ENCODE measurements at regions not wholly inside any gene's neighbourhood (a gene's known extent, or its start where the extent isn't known, plus 50 kb on each side); places are given as distances from the start of the nearest gene placed in this dataset.

DNA sequence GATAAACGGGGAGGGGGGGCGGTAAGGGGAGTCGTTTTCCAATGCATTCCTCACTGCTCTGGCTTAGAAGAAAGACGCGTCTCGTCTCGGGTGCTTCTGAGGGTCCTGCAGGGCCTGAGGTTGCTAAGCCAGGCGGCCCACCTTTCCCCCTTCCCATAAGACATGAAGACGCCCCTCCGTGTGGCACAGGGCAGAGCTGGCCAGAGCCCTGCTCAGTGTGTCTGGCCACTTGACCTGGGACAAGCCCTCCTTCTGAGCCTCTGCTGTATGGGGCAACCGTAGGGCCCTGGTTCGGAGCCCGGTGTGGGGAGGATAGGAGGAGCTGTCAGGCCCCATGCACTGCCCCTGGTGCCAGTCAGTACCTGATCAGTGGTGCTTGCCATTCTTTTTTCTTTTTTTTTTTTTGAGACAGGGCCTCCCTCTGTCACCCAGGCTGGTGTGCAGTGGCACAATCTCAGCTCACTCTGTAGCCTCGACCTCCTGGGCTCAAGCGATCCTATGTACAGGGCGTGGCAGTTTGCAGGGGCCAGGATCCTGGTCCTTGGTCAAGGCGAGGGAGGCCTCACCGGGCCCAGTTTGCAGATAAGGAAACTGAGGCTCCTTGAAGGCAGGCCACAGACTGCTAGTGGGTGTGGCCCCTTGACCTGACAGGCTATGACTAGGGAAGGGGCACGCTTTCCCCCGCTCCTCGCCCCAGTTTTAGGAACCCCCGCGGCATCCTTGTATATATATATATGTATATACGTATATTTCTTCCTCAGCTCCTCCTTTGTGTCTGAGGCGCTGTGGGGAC is 172.3 kb upstream of the IER5L start:
- ATAC-seq, result no peak
- Histone ChIP-seq H3K4me3 (ENCODE audit: low read length) (no peak overlapping the region), H3K27me3 (ENCODE audit: control insufficient read depth, insufficient read depth) (no peaks in the 10 kb centered on the region), H3K4me1 (ENCODE audit: control insufficient read depth, insufficient read depth, low read length) (peaks cover 2% of the 10 kb centered on the region), H3K9me3 (ENCODE audit: control insufficient read depth, low read length) (no peaks in the 10 kb centered on the region), H3K27ac (ENCODE audit: low read length) (no peak overlapping the region)
- intact Hi-C loops (cut with DNase I), result loop anchor here in 1 of 4 donors (10.0 kb wide), 1 partner anchor 254 kb away; no protein-coding TSS in a partner anchor
- peak in 1 of 3 donors; percentile 51 for DNase-seq
- 84% methylated on average over 25 of the region's 25 CpGs for WGBS

DNA sequence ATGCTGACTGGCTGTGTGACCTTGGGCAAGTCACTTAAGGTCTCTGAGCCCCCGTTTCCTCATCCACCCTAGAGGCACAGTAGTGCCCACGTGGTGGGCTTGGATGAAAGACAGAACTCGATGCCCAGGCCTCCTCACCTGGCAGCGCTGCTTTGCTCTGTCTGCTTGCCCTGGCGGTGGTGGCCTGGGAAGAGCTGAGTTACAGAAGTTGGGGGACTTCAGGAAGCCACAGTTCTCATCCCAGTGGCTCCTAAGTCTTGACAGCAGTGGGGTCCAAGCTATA is 171.5 kb upstream of the IER5L start:
- Histone ChIP-seq H3K27me3 (ENCODE audit: control insufficient read depth, insufficient read depth) (no peaks in the 10 kb centered on the region), H3K9me3 (ENCODE audit: control insufficient read depth, low read length) (no peaks in the 10 kb centered on the region), H3K27ac (ENCODE audit: low read length) (no peak overlapping the region), H3K4me3 (ENCODE audit: low read length) (no peak overlapping the region), H3K4me1 (ENCODE audit: control insufficient read depth, insufficient read depth, low read length) (peaks cover 2% of the 10 kb centered on the region)
- DNase-seq (peak in 1 of 3 donors; percentile 29), ATAC-seq (no peak)
- 93% methylated on average over 5 of the region's 5 CpGs for WGBS
- intact Hi-C loops (cut with DNase I), result no loop called here

DNA sequence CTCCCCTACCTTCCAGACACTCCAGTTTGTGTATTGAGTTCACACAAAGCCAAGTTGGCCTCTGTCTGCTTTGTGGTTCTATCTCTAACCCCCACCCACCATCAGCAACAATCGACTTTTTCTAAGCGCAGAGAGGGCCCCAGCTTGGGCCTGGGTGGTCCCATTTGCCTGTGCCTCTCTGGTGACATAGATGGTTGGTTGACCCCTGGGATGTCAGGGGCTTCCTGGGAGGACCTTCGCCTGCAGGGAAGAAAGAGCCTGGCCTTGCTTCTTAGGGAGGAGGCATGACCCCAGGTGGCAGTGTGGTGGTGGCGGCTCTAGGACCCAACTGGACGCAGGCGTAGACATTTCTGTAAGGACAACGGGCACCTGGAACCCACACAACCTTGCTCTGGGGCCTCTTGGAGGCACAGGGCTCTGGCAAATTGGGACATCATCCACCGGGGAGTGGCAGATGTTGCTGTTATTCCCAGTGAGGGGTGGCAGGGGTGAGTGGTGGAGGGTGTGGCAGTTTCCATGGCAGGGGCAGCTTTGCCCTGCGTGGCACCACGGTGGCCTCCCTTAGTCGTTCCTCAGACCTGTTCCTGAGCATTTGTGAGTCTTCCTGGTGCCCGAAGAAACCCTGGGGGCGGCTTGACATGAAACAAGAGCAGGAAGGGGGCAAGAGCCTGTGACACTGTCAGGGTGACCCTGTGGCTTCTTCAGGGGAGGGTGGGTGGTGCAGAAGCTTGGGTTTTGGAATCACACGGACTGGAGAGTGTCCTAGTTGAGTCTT is 171.0 kb upstream of the IER5L start:
- DNase-seq (peak in 1 of 3 donors; percentile 42), ATAC-seq (no peak)
- Histone ChIP-seq H3K4me1 (ENCODE audit: control insufficient read depth, insufficient read depth, low read length) (peaks cover 2% of the 10 kb centered on the region), H3K27ac (ENCODE audit: low read length) (no peak overlapping the region), H3K4me3 (ENCODE audit: low read length) (no peak overlapping the region), H3K9me3 (ENCODE audit: control insufficient read depth, low read length) (no peaks in the 10 kb centered on the region), H3K27me3 (ENCODE audit: control insufficient read depth, insufficient read depth) (no peaks in the 10 kb centered on the region)
- intact Hi-C loops (cut with DNase I), result no loop called here
- WGBS, result 85% methylated on average over 14 of the region's 14 CpGs

DNA sequence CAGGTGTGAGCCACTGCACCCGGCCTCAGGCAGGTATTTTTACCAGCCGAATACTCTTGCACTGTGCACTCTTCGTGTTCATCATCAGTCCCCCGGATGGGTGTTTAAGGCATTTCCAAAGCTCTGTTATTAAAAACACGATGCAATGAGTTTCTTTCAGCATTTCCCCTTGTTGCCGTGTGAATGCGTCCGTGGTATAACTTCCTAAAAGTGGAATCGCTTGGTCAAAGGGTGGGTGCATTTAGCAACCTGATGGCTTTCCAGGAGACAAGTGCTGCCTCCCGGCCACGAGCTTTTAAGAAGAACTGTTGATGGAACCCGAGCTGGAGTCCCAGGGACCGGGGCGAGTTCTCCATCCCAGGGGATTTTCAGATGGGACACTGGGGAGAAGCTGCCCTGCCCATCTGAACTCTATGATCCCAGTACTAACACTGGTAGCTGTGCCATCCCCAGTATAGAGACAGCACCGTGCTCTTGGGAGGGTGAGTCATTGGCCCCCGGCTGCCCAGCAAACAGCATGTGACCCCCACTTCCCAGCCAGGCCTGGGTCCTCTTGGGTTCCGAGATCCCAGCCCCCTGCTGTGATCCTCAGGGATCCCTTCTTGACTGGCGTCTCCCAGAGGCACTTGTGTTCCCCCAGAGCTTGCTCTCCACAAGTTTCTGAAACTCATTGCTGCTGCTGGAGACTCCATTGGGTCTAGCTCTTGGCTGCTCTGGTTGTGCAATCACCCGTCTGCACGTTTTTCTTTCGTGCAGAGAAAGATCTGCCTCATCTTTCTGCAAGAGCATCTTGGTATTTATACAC is 169.5 kb upstream of the IER5L start:
- H3K4me3 ChIP-seq (ENCODE audit: low read length), result no peak overlapping the region
- H3K4me1 ChIP-seq (ENCODE audit: control insufficient read depth, insufficient read depth, low read length), result no peaks in the 10 kb centered on the region
- no peak for ATAC-seq
- H3K27me3 ChIP-seq (ENCODE audit: control insufficient read depth, insufficient read depth), result no peaks in the 10 kb centered on the region
- peak in 1 of 3 donors; percentile 67 for DNase-seq
- no peak overlapping the region for H3K27ac ChIP-seq (ENCODE audit: low read length)
- intact Hi-C loops (cut with DNase I), result no loop called here
- no peaks in the 10 kb centered on the region for H3K9me3 ChIP-seq (ENCODE audit: control insufficient read depth, low read length)
- WGBS, result 69% methylated on average over 21 of the region's 21 CpGs

DNA sequence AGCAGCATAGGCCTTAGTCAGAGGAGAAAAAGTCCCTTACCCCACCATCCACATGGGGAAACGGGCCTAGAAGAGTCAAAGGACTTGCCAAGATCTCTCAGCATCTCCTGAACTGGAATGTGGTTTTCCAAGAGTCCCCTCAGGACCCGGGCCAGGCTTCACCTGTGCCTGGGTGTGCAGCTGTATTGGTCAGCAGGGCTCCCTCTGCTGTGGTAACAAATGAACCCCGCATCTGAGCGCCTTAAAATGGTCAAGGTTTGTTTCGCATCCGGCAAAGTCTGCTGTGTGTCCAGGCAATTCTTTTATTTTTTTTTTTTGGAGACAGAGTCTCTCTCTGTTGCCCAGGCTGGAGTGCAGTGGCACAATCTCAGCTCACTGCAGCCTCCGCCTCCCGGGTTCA is 168.0 kb upstream of the IER5L start:
- intact Hi-C loops (cut with DNase I), result no loop called here
- Histone ChIP-seq H3K9me3 (ENCODE audit: control insufficient read depth, low read length) (no peaks in the 10 kb centered on the region), H3K4me3 (ENCODE audit: low read length) (no peak overlapping the region), H3K27me3 (ENCODE audit: control insufficient read depth, insufficient read depth) (no peaks in the 10 kb centered on the region), H3K4me1 (ENCODE audit: control insufficient read depth, insufficient read depth, low read length) (no peaks in the 10 kb centered on the region), H3K27ac (ENCODE audit: low read length) (no peak overlapping the region)
- ATAC-seq, result no peak
- DNase-seq, result peak in 1 of 3 donors; percentile 16
- 94% methylated on average over 8 of the region's 8 CpGs for WGBS

DNA sequence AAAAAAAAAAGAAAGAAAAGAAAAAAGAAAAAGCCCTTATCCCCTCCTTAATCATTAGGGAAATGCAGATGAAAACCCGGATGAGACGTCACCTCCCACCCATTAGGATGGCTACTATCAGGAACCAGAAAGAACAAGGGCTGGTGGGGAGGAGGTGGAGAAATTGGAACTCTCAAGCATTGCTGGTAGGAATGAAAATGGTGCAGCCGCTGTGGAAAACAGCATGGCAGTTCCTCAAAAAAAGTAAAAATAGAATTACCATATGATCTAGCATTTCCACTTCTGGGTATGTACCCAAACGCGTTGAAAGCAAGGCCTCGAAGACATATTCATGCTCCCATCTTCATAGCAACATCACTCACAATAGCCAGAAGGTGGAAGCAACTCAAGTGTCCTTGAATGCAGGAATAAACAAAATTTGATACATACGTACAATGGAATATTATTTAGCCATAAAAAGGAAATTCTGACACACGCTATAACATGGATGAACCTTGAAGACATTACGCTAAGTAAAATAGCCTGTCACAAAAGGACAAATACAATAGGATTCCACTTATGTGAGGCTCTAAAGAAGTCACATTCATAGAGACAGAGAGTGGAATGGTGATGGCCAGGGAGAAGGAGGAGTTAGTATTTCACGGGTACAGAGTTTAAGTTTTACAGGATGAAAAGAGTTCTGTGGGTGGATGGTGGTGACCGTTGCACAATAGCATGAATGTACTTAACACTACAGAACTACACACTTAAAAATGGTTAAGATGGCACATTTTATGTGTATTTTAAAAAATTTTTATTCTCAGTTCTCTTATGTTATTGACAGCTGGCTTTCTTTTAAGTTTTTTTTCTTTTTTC is 166.8 kb upstream of the IER5L start:
- no peaks in the 10 kb centered on the region for H3K9me3 ChIP-seq (ENCODE audit: control insufficient read depth, low read length)
- H3K27me3 ChIP-seq (ENCODE audit: control insufficient read depth, insufficient read depth), result no peaks in the 10 kb centered on the region
- 80% methylated on average over 11 of the region's 11 CpGs for WGBS
- H3K4me3 ChIP-seq (ENCODE audit: low read length), result no peak overlapping the region
- intact Hi-C loops (cut with DNase I), result no loop called here
- no peak overlapping the region for H3K27ac ChIP-seq (ENCODE audit: low read length)
- H3K4me1 ChIP-seq (ENCODE audit: control insufficient read depth, insufficient read depth, low read length), result no peaks in the 10 kb centered on the region
- DNase-seq, result peak in 2 of 3 donors; percentile 15 to 19
- ATAC-seq, result no peak

DNA sequence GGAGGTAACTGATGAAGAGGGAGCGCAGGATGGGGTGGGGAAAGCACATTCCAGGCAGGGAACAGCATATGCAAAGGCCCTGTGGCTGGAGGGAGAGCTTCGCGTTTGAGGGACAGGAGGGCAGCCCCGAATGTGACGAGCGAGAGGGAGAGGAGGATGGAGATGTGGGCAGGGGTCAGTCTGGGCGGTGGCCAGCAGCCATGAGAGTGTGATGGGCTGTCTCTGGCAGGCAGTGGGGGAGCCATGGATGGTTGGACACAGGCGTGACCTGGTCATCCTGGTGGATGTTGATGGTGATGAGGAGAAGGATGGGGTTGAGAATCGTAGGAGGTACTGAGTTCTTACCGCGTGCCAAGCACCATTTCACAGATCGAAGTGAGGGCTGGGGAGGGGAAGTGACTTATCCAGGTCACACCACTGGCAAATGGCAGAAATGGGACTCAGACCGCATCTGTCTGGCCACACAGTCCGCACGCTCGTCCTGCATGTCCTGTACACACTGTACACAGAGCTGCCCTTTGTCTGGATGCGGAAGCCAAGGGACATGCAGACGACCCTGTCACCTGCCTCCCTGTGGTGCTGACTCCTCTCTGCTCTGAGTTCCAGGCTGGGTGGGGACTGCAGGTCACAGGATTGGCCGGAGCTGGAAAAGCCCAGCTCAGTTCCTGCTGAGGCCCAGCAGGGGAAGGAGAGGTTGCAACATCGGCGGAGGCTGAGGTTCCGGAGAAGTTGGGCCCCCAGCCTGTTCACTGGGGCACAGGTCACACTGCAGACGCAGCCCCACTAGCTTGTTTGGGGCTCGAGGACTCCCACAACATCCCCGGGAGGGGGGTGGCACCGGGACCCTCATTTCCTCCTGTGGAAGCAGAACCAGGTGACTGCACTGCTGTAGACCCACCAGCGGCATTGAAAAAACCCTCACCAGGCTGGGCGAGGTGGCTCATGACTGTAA is 165.6 kb upstream of the IER5L start:
- ATAC-seq (peak; percentile 64 to 79), DNase-seq (peak; percentile 84 to 87 (median 86))
- Histone ChIP-seq H3K4me1 (ENCODE audit: control insufficient read depth, insufficient read depth, low read length) (peaks cover 2% of the 10 kb centered on the region), H3K27ac (ENCODE audit: low read length) (peak overlapping the region; percentile 11), H3K27me3 (ENCODE audit: control insufficient read depth, insufficient read depth) (no peaks in the 10 kb centered on the region), H3K9me3 (ENCODE audit: control insufficient read depth, low read length) (no peaks in the 10 kb centered on the region), H3K4me3 (ENCODE audit: low read length) (no peak overlapping the region)
- 69% methylated on average over 28 of the region's 28 CpGs for WGBS
- intact Hi-C loops (cut with DNase I), result no loop called here

DNA sequence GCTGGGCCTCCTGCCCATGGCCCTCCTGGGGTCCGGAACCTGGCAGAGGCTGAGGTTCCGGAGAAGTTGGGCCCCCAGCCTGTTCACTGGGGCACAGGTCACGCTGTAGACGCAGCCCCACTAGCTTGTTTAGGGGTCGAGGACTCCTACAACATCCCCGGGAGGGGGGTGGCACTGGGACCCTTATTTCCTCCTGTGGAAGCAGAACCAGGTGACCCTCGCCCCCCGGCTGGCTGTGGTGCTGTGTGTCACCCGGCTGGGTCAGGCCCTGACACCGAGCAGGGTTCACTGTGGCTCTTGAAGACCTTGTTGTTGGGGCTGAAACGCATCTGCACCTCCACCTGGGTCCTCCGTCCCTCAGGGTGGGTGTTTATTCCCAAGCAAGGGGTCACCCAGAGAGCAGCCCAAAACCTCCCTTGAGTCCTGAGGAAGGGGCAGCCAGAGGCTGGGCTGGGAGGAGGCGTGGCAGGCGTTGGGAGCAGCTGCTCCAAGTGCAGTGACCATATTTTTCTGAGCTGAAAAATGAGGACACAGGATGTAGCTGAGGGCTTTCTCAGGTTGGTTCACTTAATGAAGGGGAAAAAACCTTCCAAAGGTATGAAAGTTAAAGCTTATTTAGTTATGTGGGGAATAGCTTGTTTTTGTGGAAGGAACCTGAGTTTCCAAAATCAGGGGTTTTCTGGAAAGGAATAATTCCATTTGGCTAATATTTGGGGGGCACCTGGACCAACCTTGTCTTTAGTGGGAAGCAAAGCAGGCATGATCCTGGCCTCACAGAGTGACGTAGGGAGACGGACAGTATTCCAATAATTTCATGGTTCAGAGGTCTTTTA is 164.7 kb upstream of the IER5L start:
- 86% methylated on average over 16 of the region's 16 CpGs for WGBS

DNA sequence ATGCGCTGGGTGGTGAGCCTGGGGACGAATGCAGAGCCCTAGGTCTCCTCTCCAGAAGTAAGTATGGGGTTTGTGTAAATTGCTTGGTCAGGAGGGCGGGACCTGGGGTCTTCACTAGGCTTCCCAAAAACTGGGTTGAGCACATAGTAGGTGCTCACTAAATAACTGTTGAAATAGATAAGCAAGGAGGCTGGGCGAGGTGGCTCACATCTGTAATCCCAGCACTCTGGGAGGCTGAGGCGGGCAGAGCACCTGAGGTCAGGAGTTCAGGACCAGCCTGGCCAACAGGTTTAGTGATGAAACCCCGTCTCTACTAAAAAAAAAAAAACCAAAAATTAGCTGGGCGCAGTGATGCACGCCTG is 163.9 kb upstream of the IER5L start:
- Histone ChIP-seq H3K4me3 (ENCODE audit: low read length) (no peak overlapping the region), H3K4me1 (ENCODE audit: control insufficient read depth, insufficient read depth, low read length) (peaks cover 2% of the 10 kb centered on the region), H3K27me3 (ENCODE audit: control insufficient read depth, insufficient read depth) (no peaks in the 10 kb centered on the region), H3K9me3 (ENCODE audit: control insufficient read depth, low read length) (no peaks in the 10 kb centered on the region), H3K27ac (ENCODE audit: low read length) (no peak overlapping the region)
- DNase-seq (peak in 2 of 3 donors; percentile 33 to 37), ATAC-seq (no peak)
- WGBS, result 94% methylated on average over 8 of the region's 8 CpGs
- intact Hi-C loops (cut with DNase I), result no loop called here

More for the DNA sequence above, 164.7 kb upstream of the IER5L start:
- intact Hi-C loops (cut with DNase I), result no loop called here
- Histone ChIP-seq H3K4me1 (ENCODE audit: control insufficient read depth, insufficient read depth, low read length) (peaks cover 2% of the 10 kb centered on the region), H3K9me3 (ENCODE audit: control insufficient read depth, low read length) (no peaks in the 10 kb centered on the region), H3K4me3 (ENCODE audit: low read length) (no peak overlapping the region), H3K27ac (ENCODE audit: low read length) (no peak overlapping the region), H3K27me3 (ENCODE audit: control insufficient read depth, insufficient read depth) (no peaks in the 10 kb centered on the region)
- peak in 2 of 3 donors; percentile 56 to 61 for DNase-seq
- ATAC-seq, result no peak

All from right cardiac atrium (tissue), 5 donors.